Upper lobe of left lung (tissue), 4 donors: ENCODE measurements at regions not wholly inside any gene's neighbourhood (a gene's known extent, or its start where the extent isn't known, plus 50 kb on each side); places are given as distances from the start of the nearest gene placed in this dataset.

Experiments used
- CTCF ChIP-seq, 6 experiments: fragments of 450-650 bp in 4 of 6; fragments of 200-600 bp in 2 of 6; sonication (generic) in 2 of 6; IDR thresholded peaks; one replicate each; pipeline ENCODE4 v1.5.1; 2016 to 2019; ENCODE audit warnings: antibody characterized with exemption in 6 of 6
- EP300 ChIP-seq, 4 donors: sonication (generic); formaldehyde crosslinking; IDR thresholded peaks; one replicate each; pipeline ENCODE4 v1.5.1; 2017; ENCODE audit warnings: antibody characterized with exemption in 4 of 4, control low read depth in 2 of 4
- POLR2A ChIP-seq, 4 donors: fragments of 450-650 bp; IDR thresholded peaks; one replicate each; pipeline ENCODE4 v1.5.1; 2016 to 2017; ENCODE audit warnings: antibody characterized with exemption in 4 of 4, mild to moderate bottlenecking in 2 of 4

GRCh38 chr15:87477737-87478686 lies 778.5 kb downstream of the NTRK3 start:
- TF ChIP-seq POLR2A (IDR thresholded peaks at IDR 0.05) = no peak
- peak in 1 of 6 experiments; percentile 7 for TF ChIP-seq CTCF (IDR thresholded peaks at IDR 0.05)
- no peak for TF ChIP-seq EP300 (IDR thresholded peaks at IDR 0.05)
